ENCODE measurements at regions not wholly inside any gene's neighbourhood (a gene's known extent, or its start where the extent isn't known, plus 50 kb on each side); places are given as distances from the start of the nearest gene placed in this dataset.

DNA sequence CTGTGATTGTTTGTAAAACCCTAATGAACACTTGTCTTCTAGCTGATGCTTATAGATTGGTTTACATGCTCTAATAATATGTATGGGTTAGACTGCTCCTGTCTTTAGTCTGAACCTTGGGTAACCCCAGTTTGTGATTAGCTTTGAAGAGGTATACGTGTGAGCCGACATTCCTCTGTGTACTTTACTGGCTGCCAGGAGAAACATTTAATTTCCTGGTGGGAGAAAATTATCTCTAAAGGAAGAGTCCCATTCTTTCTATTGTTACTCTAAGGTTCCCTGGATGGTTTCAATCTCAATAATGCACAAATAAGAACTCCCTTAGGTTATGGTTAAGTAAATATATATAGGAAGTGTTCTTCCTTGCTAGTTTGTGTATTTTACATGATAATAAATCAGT lies 143.6 kb upstream of the ZSWIM2 start:
- Histone ChIP-seq H3K9ac (ENCODE audit: low read length) (no peak overlapping the region), H2BK120ac (ENCODE audit: insufficient read depth, low read length, poor library complexity) (no peak overlapping the region)
- WGBS (ENCODE audit: extremely low coverage, insufficient coverage, insufficient read length) = no CpG with 5 or more reads among the region's 2 CpGs

DNA sequence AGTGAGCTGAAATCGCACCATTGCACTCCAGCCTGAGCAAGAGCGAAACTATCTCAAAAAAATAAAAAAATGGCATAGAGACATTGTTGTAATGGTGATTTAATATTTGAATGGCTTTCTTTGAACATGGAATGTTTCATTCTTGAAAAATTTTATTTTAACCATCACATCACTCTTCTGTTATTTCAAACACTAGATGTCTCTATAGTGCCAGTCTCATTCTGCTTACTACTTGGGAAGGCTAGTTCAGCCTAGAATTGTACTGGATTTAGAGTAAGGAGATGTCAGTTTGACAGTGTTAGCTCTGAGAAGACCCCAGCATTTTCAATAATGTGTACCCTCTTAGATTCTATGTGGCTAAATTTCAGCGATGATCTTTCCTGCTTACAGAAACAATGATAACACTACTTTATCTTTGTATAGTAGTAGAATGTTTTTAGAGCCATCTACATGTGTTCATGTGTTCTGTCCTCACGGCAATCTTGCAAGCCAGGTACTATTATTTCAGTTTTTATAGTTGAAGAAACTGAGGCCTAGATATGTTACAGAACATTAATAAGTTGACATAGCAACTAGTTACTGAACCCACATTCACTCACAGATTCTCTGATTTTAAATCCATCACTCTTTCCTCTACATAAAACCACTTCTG lies 142.9 kb upstream of the ZSWIM2 start:
- H4K12ac ChIP-seq (ENCODE audit: low read depth, low read length) = no peak overlapping the region
- no peak overlapping the region for H4K91ac ChIP-seq (ENCODE audit: low read depth, low read length)
- no peak overlapping the region for H4K8ac ChIP-seq (ENCODE audit: low read depth, low read length)
- H3K79me1 ChIP-seq (ENCODE audit: low read length) = no peaks in the 10 kb centered on the region
- no peak overlapping the region for H3K4ac ChIP-seq (ENCODE audit: low read depth, low read length)
- H3K14ac ChIP-seq (ENCODE audit: low read length) = no peak overlapping the region
- no peaks in the 10 kb centered on the region for H3K79me2 ChIP-seq (ENCODE audit: control insufficient read depth, insufficient read depth, low read length, poor library complexity)
- no peaks in the 10 kb centered on the region for H3K36me3 ChIP-seq (ENCODE audit: control insufficient read depth in 1 of 2, insufficient read depth in 2 of 2, low read length in 2 of 2)
- no peak for DNase-seq
- H3K18ac ChIP-seq (ENCODE audit: low read length) = no peak overlapping the region
- H3K27me3 ChIP-seq (ENCODE audit: insufficient read depth, low read length) = no peaks in the 10 kb centered on the region
- H2BK5ac ChIP-seq (ENCODE audit: low read depth, low read length, poor library complexity) = no peak overlapping the region
- no peak overlapping the region for H3K9ac ChIP-seq (ENCODE audit: low read length)
- WGBS (ENCODE audit: extremely low coverage, insufficient coverage, insufficient read length) = no CpG with 5 or more reads among the region's 4 CpGs
- H3K23ac ChIP-seq (ENCODE audit: low read length) = no peak overlapping the region
- no peak overlapping the region for H3K4me3 ChIP-seq (ENCODE audit: low read depth, low read length)
- no peak overlapping the region for H2BK12ac ChIP-seq (ENCODE audit: low read length)
- H2BK120ac ChIP-seq (ENCODE audit: insufficient read depth, low read length, poor library complexity) = no peak overlapping the region
- H3K4me2 ChIP-seq (ENCODE audit: low read length) = no peak overlapping the region
- H2AK5ac ChIP-seq (ENCODE audit: low read length) = no peak overlapping the region
- H3K4me1 ChIP-seq (ENCODE audit: control insufficient read depth in 1 of 2, insufficient read depth in 2 of 2, low read length in 2 of 2) = no peaks in the 10 kb centered on the region
- H3K9me3 ChIP-seq (ENCODE audit: insufficient read depth, low read depth, low read length) = no peaks in the 10 kb centered on the region
- H3K27ac ChIP-seq (ENCODE audit: low read depth, low read length) = no peak overlapping the region
- H2AFZ ChIP-seq (ENCODE audit: insufficient read depth, low read length, poor library complexity) = no peak overlapping the region

More for the DNA sequence above, 143.6 kb upstream of the ZSWIM2 start:
- H3K18ac ChIP-seq (ENCODE audit: low read length) = no peak overlapping the region
- no peaks in the 10 kb centered on the region for H3K79me2 ChIP-seq (ENCODE audit: control insufficient read depth, insufficient read depth, low read length, poor library complexity)
- no peaks in the 10 kb centered on the region for H3K27me3 ChIP-seq (ENCODE audit: insufficient read depth, low read length)
- H2BK5ac ChIP-seq (ENCODE audit: low read depth, low read length, poor library complexity) = no peak overlapping the region
- no peak overlapping the region for H3K14ac ChIP-seq (ENCODE audit: low read length)
- H3K79me1 ChIP-seq (ENCODE audit: low read length) = no peaks in the 10 kb centered on the region
- no peak overlapping the region for H4K12ac ChIP-seq (ENCODE audit: low read depth, low read length)
- H3K4me1 ChIP-seq (ENCODE audit: control insufficient read depth in 1 of 2, insufficient read depth in 2 of 2, low read length in 2 of 2) = no peaks in the 10 kb centered on the region
- H3K36me3 ChIP-seq (ENCODE audit: control insufficient read depth in 1 of 2, insufficient read depth in 2 of 2, low read length in 2 of 2) = no peaks in the 10 kb centered on the region
- H3K27ac ChIP-seq (ENCODE audit: low read depth, low read length) = no peak overlapping the region
- no peak overlapping the region for H3K4me2 ChIP-seq (ENCODE audit: low read length)
- H2BK12ac ChIP-seq (ENCODE audit: low read length) = no peak overlapping the region
- H3K9me3 ChIP-seq (ENCODE audit: insufficient read depth, low read depth, low read length) = no peaks in the 10 kb centered on the region
- H4K91ac ChIP-seq (ENCODE audit: low read depth, low read length) = no peak overlapping the region
- H2AK5ac ChIP-seq (ENCODE audit: low read length) = no peak overlapping the region
- H3K4me3 ChIP-seq (ENCODE audit: low read depth, low read length) = no peak overlapping the region
- no peak overlapping the region for H3K23ac ChIP-seq (ENCODE audit: low read length)
- no peak overlapping the region for H4K8ac ChIP-seq (ENCODE audit: low read depth, low read length)
- H3K4ac ChIP-seq (ENCODE audit: low read depth, low read length) = no peak overlapping the region
- H2AFZ ChIP-seq (ENCODE audit: insufficient read depth, low read length, poor library complexity) = no peak overlapping the region
- DNase-seq = no peak

DNA sequence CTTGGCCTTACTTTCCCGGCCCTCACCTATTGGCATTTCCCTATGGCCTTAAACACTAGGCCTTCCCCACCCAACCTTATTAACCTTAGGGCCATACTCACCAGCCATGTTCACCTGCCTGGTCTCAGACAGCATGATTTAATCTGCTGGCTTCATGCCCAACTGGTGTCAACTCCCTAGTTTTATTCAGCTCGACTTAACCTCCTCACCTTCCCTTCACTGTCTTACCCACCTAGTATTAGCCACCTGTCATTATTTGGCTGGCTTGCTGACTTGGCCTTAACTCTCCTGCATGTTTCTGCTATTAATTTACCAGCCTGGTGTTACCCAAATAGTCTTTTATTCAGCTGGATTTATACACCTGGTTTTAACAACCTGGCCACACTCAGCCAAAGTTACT lies 136.0 kb upstream of the ZSWIM2 start:
- Histone ChIP-seq H2BK5ac (ENCODE audit: low read depth, low read length, poor library complexity) (no peak overlapping the region), H4K12ac (ENCODE audit: low read depth, low read length) (no peak overlapping the region), H3K14ac (ENCODE audit: low read length) (no peak overlapping the region), H3K9me3 (ENCODE audit: insufficient read depth, low read depth, low read length) (no peaks in the 10 kb centered on the region), H3K79me2 (ENCODE audit: control insufficient read depth, insufficient read depth, low read length, poor library complexity) (no peaks in the 10 kb centered on the region), H2AK5ac (ENCODE audit: low read length) (no peak overlapping the region), H3K4me2 (ENCODE audit: low read length) (no peak overlapping the region), H3K4ac (ENCODE audit: low read depth, low read length) (no peak overlapping the region), H3K23ac (ENCODE audit: low read length) (no peak overlapping the region), H3K27me3 (ENCODE audit: insufficient read depth, low read length) (no peaks in the 10 kb centered on the region), H3K18ac (ENCODE audit: low read length) (no peak overlapping the region), H3K36me3 (ENCODE audit: control insufficient read depth in 1 of 2, insufficient read depth in 2 of 2, low read length in 2 of 2) (no peaks in the 10 kb centered on the region), H3K27ac (ENCODE audit: low read depth, low read length) (no peak overlapping the region), H4K8ac (ENCODE audit: low read depth, low read length) (no peak overlapping the region), H2AFZ (ENCODE audit: insufficient read depth, low read length, poor library complexity) (no peak overlapping the region), H3K4me1 (ENCODE audit: control insufficient read depth in 1 of 2, insufficient read depth in 2 of 2, low read length in 2 of 2) (no peaks in the 10 kb centered on the region), H3K79me1 (ENCODE audit: low read length) (no peaks in the 10 kb centered on the region), H2BK120ac (ENCODE audit: insufficient read depth, low read length, poor library complexity) (no peak overlapping the region), H2BK12ac (ENCODE audit: low read length) (no peak overlapping the region), H3K4me3 (ENCODE audit: low read depth, low read length) (no peak overlapping the region), H3K9ac (ENCODE audit: low read length) (no peak overlapping the region), H4K91ac (ENCODE audit: low read depth, low read length) (no peak overlapping the region)
- no CpG with 5 or more reads among the region's 2 CpGs for WGBS (ENCODE audit: extremely low coverage, insufficient coverage, insufficient read length)
- DNase-seq = no peak

DNA sequence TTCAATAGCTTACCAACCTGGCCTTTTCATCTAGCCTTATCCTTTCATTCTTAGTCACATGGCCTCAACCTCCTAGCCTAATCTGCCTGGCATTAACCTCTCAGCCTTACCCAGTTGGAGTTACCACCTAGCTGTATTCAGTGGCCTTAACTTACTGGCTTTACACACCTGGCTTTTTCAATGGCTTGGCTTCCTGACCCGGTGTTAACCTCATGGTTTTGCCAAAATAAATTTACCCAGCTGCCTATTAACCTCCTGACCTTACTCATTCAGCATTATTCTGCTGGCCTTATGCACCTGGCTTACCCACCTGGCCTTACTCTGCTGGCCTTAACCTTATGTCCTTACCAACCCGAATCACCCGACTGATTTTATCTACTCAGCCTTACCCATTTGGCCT lies 135.5 kb upstream of the ZSWIM2 start:
- no peaks in the 10 kb centered on the region for H3K4me1 ChIP-seq (ENCODE audit: control insufficient read depth in 1 of 2, insufficient read depth in 2 of 2, low read length in 2 of 2)
- H2AK5ac ChIP-seq (ENCODE audit: low read length) = no peak overlapping the region
- no peak overlapping the region for H2AFZ ChIP-seq (ENCODE audit: insufficient read depth, low read length, poor library complexity)
- no CpG with 5 or more reads among the region's 3 CpGs for WGBS (ENCODE audit: extremely low coverage, insufficient coverage, insufficient read length)
- H3K4me2 ChIP-seq (ENCODE audit: low read length) = no peak overlapping the region
- no peak overlapping the region for H4K91ac ChIP-seq (ENCODE audit: low read depth, low read length)
- no peaks in the 10 kb centered on the region for H3K9me3 ChIP-seq (ENCODE audit: insufficient read depth, low read depth, low read length)
- no peak overlapping the region for H3K27ac ChIP-seq (ENCODE audit: low read depth, low read length)
- H3K79me1 ChIP-seq (ENCODE audit: low read length) = no peaks in the 10 kb centered on the region
- no peak overlapping the region for H4K12ac ChIP-seq (ENCODE audit: low read depth, low read length)
- no peak overlapping the region for H3K18ac ChIP-seq (ENCODE audit: low read length)
- no peaks in the 10 kb centered on the region for H3K79me2 ChIP-seq (ENCODE audit: control insufficient read depth, insufficient read depth, low read length, poor library complexity)
- no peak overlapping the region for H3K4ac ChIP-seq (ENCODE audit: low read depth, low read length)
- no peak overlapping the region for H3K23ac ChIP-seq (ENCODE audit: low read length)
- H2BK12ac ChIP-seq (ENCODE audit: low read length) = no peak overlapping the region
- H3K14ac ChIP-seq (ENCODE audit: low read length) = no peak overlapping the region
- H2BK5ac ChIP-seq (ENCODE audit: low read depth, low read length, poor library complexity) = no peak overlapping the region
- no peak for DNase-seq
- no peaks in the 10 kb centered on the region for H3K27me3 ChIP-seq (ENCODE audit: insufficient read depth, low read length)
- no peak overlapping the region for H4K8ac ChIP-seq (ENCODE audit: low read depth, low read length)
- H3K9ac ChIP-seq (ENCODE audit: low read length) = no peak overlapping the region
- no peak overlapping the region for H3K4me3 ChIP-seq (ENCODE audit: low read depth, low read length)
- no peaks in the 10 kb centered on the region for H3K36me3 ChIP-seq (ENCODE audit: control insufficient read depth in 1 of 2, insufficient read depth in 2 of 2, low read length in 2 of 2)
- H2BK120ac ChIP-seq (ENCODE audit: insufficient read depth, low read length, poor library complexity) = no peak overlapping the region
